Body of pancreas (tissue), 4 donors: ENCODE measurements at regions not wholly inside any gene's neighbourhood (a gene's known extent, or its start where the extent isn't known, plus 50 kb on each side); places are given as distances from the start of the nearest gene placed in this dataset.
"Not testable (repeated sequence)": the region's sequence is repeated elsewhere in the genome, so short reads cannot be mapped to it uniquely, and the experiment has no call there.

Source experiments
- ATAC-seq: fragments of 150-250 bp; one replicate; pipeline ENCODE4 v1.9.1; 2016
- DNase-seq, 4 donors: peaks; one replicate each; pipeline ENCODE4 v3.0.0-alpha.2; 2019
- H3K27ac ChIP-seq, 4 donors: fragments of 200-600 bp; sonication (generic); 1 replicate in 3 of 4; 2 replicates in 1 of 4; pipeline versions ENCODE4 v1.5.1 to v1.6.1; 2016 to 2019; ENCODE audit warnings: mild to moderate bottlenecking in 1 of 4, mixed read lengths in 1 of 4, moderate library complexity in 1 of 4
- H3K27me3 ChIP-seq, 2 donors: fragments of 200-600 bp; sonication (generic); one replicate each; pipeline ENCODE4 v1.6.0; 2016; ENCODE audit warnings: mild to moderate bottlenecking in 1 of 2
- H3K36me3 ChIP-seq, 2 donors: fragments of 200-600 bp; sonication (generic); replicated peaks in 1 of 2; 2 replicates each; pipeline ENCODE4 v1.5.1; 2016; ENCODE audit warnings: low read depth in 2 of 2; ENCODE audit not compliant: insufficient read depth in 1 of 2
- H3K4me1 ChIP-seq: fragments of 200-600 bp; sonication (generic); one replicate; pipeline ENCODE4 v1.6.0; 2016
- H3K4me3 ChIP-seq, 2 donors: fragments of 200-600 bp; sonication (generic); 1 replicate in 1 of 2; 2 replicates in 1 of 2; pipeline ENCODE4 v1.5.1; 2016 to 2019
- H3K9me3 ChIP-seq, 3 donors: fragments of 200-600 bp; sonication (generic); 1 replicate in 2 of 3; 2 replicates in 1 of 3; pipeline ENCODE4 v1.5.1; 2016
- POLR2A ChIP-seq, 3 donors: fragments of 450-650 bp; IDR thresholded peaks; one replicate each; pipeline ENCODE4 v1.6.1; 2016; ENCODE audit warnings: antibody characterized with exemption in 3 of 3, mild to moderate bottlenecking in 2 of 3
- WGBS, 2 donors: methylation state at CpG; one replicate each; pipeline ENCODE4 v1.1.5; 2017; 5-methylcytosine and 5-hydroxymethylcytosine counted together
- intact Hi-C: fragments of 100-400 bp; cut with DNase I; formaldehyde crosslinking; loops from one replicate; pipeline ENCODE4 v1.15.1; 2023
- TF ChIP-seq, protein P1 (sequence below), 7 experiments: fragments of 450-650 bp in 4 of 7; fragments of 200-600 bp in 3 of 7; sonication (generic) in 3 of 7; IDR thresholded peaks; one replicate each; pipeline ENCODE4 v1.5.1; 2016 to 2019; ENCODE audit warnings: antibody characterized with exemption in 7 of 7

GRCh38 chr1:219324629-219325367 lies 151.1 kb downstream of the LYPLAL1 start:
- H3K4me1 ChIP-seq, result no peaks in the 10 kb centered on the region
- WGBS, 2 donors, result 79 to 83% methylated on average over 6 of the region's 6 CpGs
- H3K9me3 ChIP-seq, result no peaks in the 10 kb centered on the region
- no peaks in the 10 kb centered on the region for H3K36me3 ChIP-seq
- DNase-seq (no peak), ATAC-seq (no peak)
- H3K27ac ChIP-seq, result no peak overlapping the region
- TF ChIP-seq, protein P1, sequence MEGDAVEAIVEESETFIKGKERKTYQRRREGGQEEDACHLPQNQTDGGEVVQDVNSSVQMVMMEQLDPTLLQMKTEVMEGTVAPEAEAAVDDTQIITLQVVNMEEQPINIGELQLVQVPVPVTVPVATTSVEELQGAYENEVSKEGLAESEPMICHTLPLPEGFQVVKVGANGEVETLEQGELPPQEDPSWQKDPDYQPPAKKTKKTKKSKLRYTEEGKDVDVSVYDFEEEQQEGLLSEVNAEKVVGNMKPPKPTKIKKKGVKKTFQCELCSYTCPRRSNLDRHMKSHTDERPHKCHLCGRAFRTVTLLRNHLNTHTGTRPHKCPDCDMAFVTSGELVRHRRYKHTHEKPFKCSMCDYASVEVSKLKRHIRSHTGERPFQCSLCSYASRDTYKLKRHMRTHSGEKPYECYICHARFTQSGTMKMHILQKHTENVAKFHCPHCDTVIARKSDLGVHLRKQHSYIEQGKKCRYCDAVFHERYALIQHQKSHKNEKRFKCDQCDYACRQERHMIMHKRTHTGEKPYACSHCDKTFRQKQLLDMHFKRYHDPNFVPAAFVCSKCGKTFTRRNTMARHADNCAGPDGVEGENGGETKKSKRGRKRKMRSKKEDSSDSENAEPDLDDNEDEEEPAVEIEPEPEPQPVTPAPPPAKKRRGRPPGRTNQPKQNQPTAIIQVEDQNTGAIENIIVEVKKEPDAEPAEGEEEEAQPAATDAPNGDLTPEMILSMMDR (IDR thresholded peaks at IDR 0.05), result no peak
- no peak for TF ChIP-seq POLR2A (IDR thresholded peaks at IDR 0.05)
- intact Hi-C loops, result no loop called here
- H3K4me3 ChIP-seq, result no peak overlapping the region
- no peaks in the 10 kb centered on the region for H3K27me3 ChIP-seq

GRCh38 chr1:219324171-219324570 lies 150.5 kb downstream of the LYPLAL1 start:
- no peaks in the 10 kb centered on the region for H3K9me3 ChIP-seq
- intact Hi-C loops, result no loop called here
- H3K27ac ChIP-seq, result no peak overlapping the region
- H3K4me1 ChIP-seq, result no peaks in the 10 kb centered on the region
- no peaks in the 10 kb centered on the region for H3K36me3 ChIP-seq
- no peak for ATAC-seq
- no peak for DNase-seq
- no peak overlapping the region for H3K4me3 ChIP-seq
- TF ChIP-seq, protein P1 (IDR thresholded peaks at IDR 0.05), result no peak
- TF ChIP-seq POLR2A (IDR thresholded peaks at IDR 0.05), result no peak
- no peaks in the 10 kb centered on the region for H3K27me3 ChIP-seq
- 40 to 50% methylated on average over 4 of the region's 4 CpGs for WGBS, 2 donors

- Histone ChIP-seq H3K4me3 (no peak overlapping the region), H3K9me3 (no peaks in the 10 kb centered on the region), H3K4me1 (no peaks in the 10 kb centered on the region), H3K27ac (no peak overlapping the region), H3K36me3 (no peaks in the 10 kb centered on the region), H3K27me3 (no peaks in the 10 kb centered on the region)
- no peak for ATAC-seq
- no peak for TF ChIP-seq POLR2A (IDR thresholded peaks at IDR 0.05)
- TF ChIP-seq, protein P1 (IDR thresholded peaks at IDR 0.05), result no peak
- intact Hi-C loops, result no loop called here
- 75 to 80% methylated on average over 3 of the region's 3 CpGs for WGBS, 2 donors
- DNase-seq, result no peak
These were observed 149.7 kb downstream of the LYPLAL1 start for GRCh38 chr1:219323426-219323825.

- intact Hi-C loops, result no loop called here
- no peaks in the 10 kb centered on the region for H3K27me3 ChIP-seq
- H3K27ac ChIP-seq, result no peak overlapping the region
- no peaks in the 10 kb centered on the region for H3K4me1 ChIP-seq
- no peaks in the 10 kb centered on the region for H3K36me3 ChIP-seq
- DNase-seq, result no peak
- no peaks in the 10 kb centered on the region for H3K9me3 ChIP-seq
- WGBS, 2 donors, result 93 to 97% methylated on average over 3 of the region's 3 CpGs
- ATAC-seq, result no peak
- no peak overlapping the region for H3K4me3 ChIP-seq
- no peak for TF ChIP-seq POLR2A (IDR thresholded peaks at IDR 0.05)
- TF ChIP-seq, protein P1 (IDR thresholded peaks at IDR 0.05), result no peak
These were observed 149.1 kb downstream of the LYPLAL1 start for GRCh38 chr1:219322766-219323165.

DNA sequence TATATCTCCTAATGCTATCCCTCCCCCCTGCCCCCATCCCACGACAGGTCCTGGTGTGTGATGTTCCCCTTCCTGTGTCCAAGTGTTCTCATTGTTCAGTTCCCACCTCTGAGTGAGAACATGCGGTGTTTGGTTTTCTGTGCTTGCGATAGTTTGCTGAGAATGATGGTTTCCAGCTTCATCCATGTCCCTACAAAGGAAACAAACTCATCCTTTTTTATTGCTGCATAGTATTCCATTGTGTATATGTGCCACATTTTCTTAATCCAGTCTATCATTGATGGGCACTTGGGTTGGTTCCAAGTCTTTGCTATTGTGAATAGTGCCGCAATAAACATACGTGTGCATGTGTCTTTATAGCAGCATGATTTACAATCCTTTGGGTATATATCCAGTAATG lies 146.9 kb downstream of the LYPLAL1 start:
- intact Hi-C loops, ATAC-seq, DNase-seq, H3K36me3 ChIP-seq, H3K27me3 ChIP-seq, H3K27ac ChIP-seq, H3K4me3 ChIP-seq, H3K4me1 ChIP-seq, H3K9me3 ChIP-seq: not testable (repeated sequence)
- WGBS, 2 donors, result 90 to 98% methylated on average over 5 of the region's 5 CpGs
